HG03354 (cell line): ENCODE measurements at regions not wholly inside any gene's neighbourhood (a gene's known extent, or its start where the extent isn't known, plus 50 kb on each side); places are given as distances from the start of the nearest gene placed in this dataset.
"Not testable (repeated sequence)": the region's sequence is repeated elsewhere in the genome, so short reads cannot be mapped to it uniquely, and the experiment has no call there.

Experiments used
- ATAC-seq: cut with Tn5 transposase; IDR thresholded peaks from one replicate; pipeline ENCODE4 v1.9.1; 2021; ENCODE audit warnings: mild to moderate bottlenecking; ENCODE audit not compliant: unreplicated experiment, poor library complexity, severe bottlenecking

GRCh38 chr6:170139046-170139445 lies 151.8 kb downstream of the DLL1 start:
- ATAC-seq, result not testable (repeated sequence)

GRCh38 chr6:170137911-170138910 lies 152.7 kb downstream of the DLL1 start:
- no peak for ATAC-seq

- ATAC-seq, result no peak
Measured at GRCh38 chr6:170137176-170137891, 153.5 kb downstream of the DLL1 start.

- ATAC-seq, result no peak
Measured at GRCh38 chr6:170136541-170137175, 154.2 kb downstream of the DLL1 start.

- ATAC-seq, result no peak
Measured at GRCh38 chr6:170135821-170136471, 154.9 kb downstream of the DLL1 start.

GRCh38 chr6:170135461-170135820 lies 155.4 kb downstream of the DLL1 start:
- no peak for ATAC-seq

GRCh38 chr6:170134471-170135440 lies 156.1 kb downstream of the DLL1 start:
- ATAC-seq, result no peak

- no peak for ATAC-seq
Measured at GRCh38 chr6:170134031-170134470, 156.8 kb downstream of the DLL1 start.

- ATAC-seq, result no peak
Measured at GRCh38 chr6:170132561-170132991, 158.3 kb downstream of the DLL1 start.

- no peak for ATAC-seq
Measured at GRCh38 chr6:170132011-170132521, 158.8 kb downstream of the DLL1 start.

GRCh38 chr6:170131351-170131750 lies 159.5 kb downstream of the DLL1 start:
- no peak for ATAC-seq

- no peak for ATAC-seq
Measured at GRCh38 chr6:170130771-170131241, 160.1 kb downstream of the DLL1 start.

GRCh38 chr6:170130201-170130621 lies 160.7 kb downstream of the DLL1 start:
- no peak for ATAC-seq

- ATAC-seq, result no peak
Measured at GRCh38 chr6:170129691-170130171, 161.1 kb downstream of the DLL1 start.

GRCh38 chr6:170128811-170129681 lies 161.8 kb downstream of the DLL1 start:
- ATAC-seq, result no peak

- no peak for ATAC-seq
Measured at GRCh38 chr6:170128346-170128745, 162.5 kb downstream of the DLL1 start.

GRCh38 chr6:170127151-170127550 lies 163.7 kb downstream of the DLL1 start:
- no peak for ATAC-seq
